Parathyroid adenoma (tissue), 2 donors: ENCODE measurements at regions not wholly inside any gene's neighbourhood (a gene's known extent, or its start where the extent isn't known, plus 50 kb on each side); places are given as distances from the start of the nearest gene placed in this dataset.

Experiments used
- H2AFZ ChIP-seq: fragments of 300-600 bp; sonication (generic); one replicate; pipeline ENCODE4 v1.7.0; 2017; ENCODE audit warnings: antibody characterized with exemption, mild to moderate bottlenecking
- H3K27ac ChIP-seq: fragments of 300-600 bp; sonication (generic); one replicate; pipeline ENCODE4 v1.7.0; 2017
- H3K27me3 ChIP-seq: fragments of 300-600 bp; sonication (generic); one replicate; pipeline ENCODE4 v1.7.0; 2017; ENCODE audit warnings: low read length; ENCODE audit not compliant: control insufficient read depth, insufficient read depth
- H3K36me3 ChIP-seq: fragments of 300-600 bp; sonication (generic); one replicate; pipeline ENCODE4 v1.7.0; 2017; ENCODE audit warnings: low read length; ENCODE audit not compliant: control insufficient read depth, insufficient read depth
- H3K4me1 ChIP-seq: fragments of 300-600 bp; sonication (generic); one replicate; pipeline ENCODE4 v1.7.0; 2017; ENCODE audit warnings: control low read depth
- H3K4me2 ChIP-seq: fragments of 300-600 bp; sonication (generic); one replicate; pipeline ENCODE4 v1.7.0; 2017; ENCODE audit warnings: low read length
- H3K4me3 ChIP-seq: fragments of 300-600 bp; sonication (generic); one replicate; pipeline ENCODE4 v1.7.0; 2017; ENCODE audit warnings: low read depth, low read length
- H3K79me2 ChIP-seq: fragments of 300-600 bp; sonication (generic); one replicate; pipeline ENCODE4 v1.7.0; 2017; ENCODE audit warnings: control low read depth
- H3K9ac ChIP-seq: fragments of 300-600 bp; sonication (generic); one replicate; pipeline ENCODE4 v1.7.0; 2017; ENCODE audit warnings: mild to moderate bottlenecking
- H3K9me3 ChIP-seq: fragments of 300-600 bp; sonication (generic); one replicate; pipeline ENCODE4 v1.7.0; 2017; ENCODE audit warnings: low read length; ENCODE audit not compliant: control insufficient read depth
- CTCF ChIP-seq: fragments of 300-600 bp; sonication (generic); IDR thresholded peaks from one replicate; pipeline ENCODE4 v1.7.0; 2017; ENCODE audit warnings: antibody characterized with exemption, mild to moderate bottlenecking
- donor health status: primary hyperparathyroidism.

DNA sequence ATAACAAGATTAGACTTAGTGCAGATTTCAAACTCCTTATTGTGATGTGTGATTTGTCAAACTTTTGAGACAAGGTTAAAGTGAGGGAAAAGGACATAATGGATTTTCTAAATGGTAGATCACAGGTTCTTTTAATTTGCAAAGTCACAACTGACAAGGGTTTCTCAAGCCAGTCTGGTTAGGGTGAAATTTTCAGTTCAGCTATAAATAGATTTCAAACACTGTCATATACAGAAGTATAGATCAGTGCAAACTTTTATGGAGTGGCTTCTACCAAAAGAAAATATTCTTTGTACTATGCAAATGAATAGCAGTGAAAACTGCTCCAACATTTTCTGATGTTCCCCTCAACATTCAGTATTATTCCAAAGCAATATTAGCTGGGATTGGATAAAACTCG lies 337.1 kb upstream of the MAN1A1 start:
- no peak overlapping the region for H3K9ac ChIP-seq
- H3K36me3 ChIP-seq = no peaks in the 10 kb centered on the region
- H3K4me2 ChIP-seq = no peak overlapping the region
- no peaks in the 10 kb centered on the region for H3K4me1 ChIP-seq
- no peak overlapping the region for H3K4me3 ChIP-seq
- no peak overlapping the region for H3K27ac ChIP-seq
- no peaks in the 10 kb centered on the region for H3K27me3 ChIP-seq
- no peak overlapping the region for H2AFZ ChIP-seq
- no peaks in the 10 kb centered on the region for H3K79me2 ChIP-seq
- H3K9me3 ChIP-seq = no peaks in the 10 kb centered on the region
- no peak for TF ChIP-seq CTCF

GRCh38 chr6:119686240-119686639 lies 336.7 kb upstream of the MAN1A1 start:
- Histone ChIP-seq H3K4me2 (no peak overlapping the region), H3K27me3 (no peaks in the 10 kb centered on the region)

DNA sequence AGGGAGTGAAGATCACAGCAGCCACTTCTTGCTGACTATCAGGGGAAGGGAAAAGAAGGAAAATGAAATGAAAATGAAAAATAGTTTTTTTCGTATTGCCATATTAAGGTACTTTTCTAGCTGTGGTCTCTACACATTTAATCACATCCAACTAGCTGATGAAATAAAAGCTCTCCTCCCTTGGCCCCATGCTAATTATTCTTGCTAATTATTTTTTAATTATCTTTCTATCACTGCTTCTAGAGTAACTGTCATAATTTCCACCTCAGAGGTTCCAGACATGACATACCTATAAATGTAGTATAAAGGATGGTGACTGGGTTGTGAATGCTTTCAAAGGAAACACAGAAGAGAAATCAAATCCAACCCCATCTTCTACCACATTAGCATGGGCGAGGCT lies 334.1 kb upstream of the MAN1A1 start:
- no peak overlapping the region for H3K9ac ChIP-seq
- H3K36me3 ChIP-seq = no peaks in the 10 kb centered on the region
- H3K27me3 ChIP-seq = no peaks in the 10 kb centered on the region
- no peak overlapping the region for H3K27ac ChIP-seq
- H3K79me2 ChIP-seq = no peaks in the 10 kb centered on the region
- no peaks in the 10 kb centered on the region for H3K9me3 ChIP-seq
- no peak overlapping the region for H3K4me3 ChIP-seq
- H3K4me1 ChIP-seq = no peaks in the 10 kb centered on the region
- H3K4me2 ChIP-seq = no peak overlapping the region
- TF ChIP-seq CTCF = no peak
- no peak overlapping the region for H2AFZ ChIP-seq

More at GRCh38 chr6:119686240-119686639, 336.7 kb upstream of the MAN1A1 start:
- H2AFZ ChIP-seq = no peak overlapping the region
- no peak overlapping the region for H3K27ac ChIP-seq
- no peaks in the 10 kb centered on the region for H3K79me2 ChIP-seq
- no peak overlapping the region for H3K9ac ChIP-seq
- no peaks in the 10 kb centered on the region for H3K4me1 ChIP-seq
- H3K4me3 ChIP-seq = no peak overlapping the region
- H3K9me3 ChIP-seq = no peaks in the 10 kb centered on the region
- TF ChIP-seq CTCF = no peak
- no peaks in the 10 kb centered on the region for H3K36me3 ChIP-seq

DNA sequence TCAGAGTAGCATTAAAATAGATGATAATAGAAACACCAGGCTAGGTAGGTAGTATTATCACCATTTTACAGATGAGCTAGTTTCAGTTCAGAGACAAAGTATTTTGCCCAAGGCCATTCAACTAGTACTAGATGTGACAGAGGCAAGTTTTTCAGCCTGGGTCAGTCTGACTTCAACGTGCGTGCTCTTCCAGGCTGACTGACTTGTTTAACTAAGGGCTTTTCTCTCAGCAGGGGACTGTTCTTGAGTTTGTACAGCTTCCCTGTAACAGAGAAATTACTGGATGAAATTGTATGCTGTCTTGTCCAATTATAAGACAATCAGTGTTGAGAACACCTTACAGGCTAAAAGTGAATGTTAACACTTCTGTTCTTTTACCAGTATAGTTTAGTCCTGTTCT lies 333.5 kb upstream of the MAN1A1 start:
- H3K27ac ChIP-seq = no peak overlapping the region
- no peaks in the 10 kb centered on the region for H3K79me2 ChIP-seq
- no peak overlapping the region for H3K9ac ChIP-seq
- no peak overlapping the region for H3K4me2 ChIP-seq
- no peak for TF ChIP-seq CTCF
- H3K4me3 ChIP-seq = no peak overlapping the region
- no peaks in the 10 kb centered on the region for H3K9me3 ChIP-seq
- H3K36me3 ChIP-seq = no peaks in the 10 kb centered on the region
- H2AFZ ChIP-seq = no peak overlapping the region
- no peaks in the 10 kb centered on the region for H3K4me1 ChIP-seq
- no peaks in the 10 kb centered on the region for H3K27me3 ChIP-seq

DNA sequence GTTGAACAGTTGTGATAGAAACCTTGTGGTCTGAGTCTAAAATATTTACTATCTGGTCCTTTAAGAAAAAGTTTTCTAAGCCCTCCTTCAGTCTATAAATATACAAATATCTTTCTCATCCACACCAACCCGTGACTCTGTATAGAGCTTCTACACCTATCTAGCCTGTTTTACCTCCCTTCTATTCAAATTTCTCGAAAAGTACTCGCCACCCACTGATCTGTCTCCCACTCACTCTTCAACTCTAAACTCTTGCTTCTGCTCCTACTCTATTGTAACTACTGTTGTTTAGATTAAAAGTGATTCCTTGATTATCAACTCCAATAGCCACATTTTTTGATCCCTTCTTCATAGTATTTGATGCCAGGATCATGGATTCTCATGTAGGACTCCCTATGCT lies 329.4 kb upstream of the MAN1A1 start:
- no peak overlapping the region for H3K9ac ChIP-seq
- no peak overlapping the region for H3K4me2 ChIP-seq
- no peaks in the 10 kb centered on the region for H3K9me3 ChIP-seq
- no peak for TF ChIP-seq CTCF
- no peaks in the 10 kb centered on the region for H3K27me3 ChIP-seq
- no peaks in the 10 kb centered on the region for H3K4me1 ChIP-seq
- no peaks in the 10 kb centered on the region for H3K79me2 ChIP-seq
- no peak overlapping the region for H3K27ac ChIP-seq
- no peak overlapping the region for H2AFZ ChIP-seq
- H3K36me3 ChIP-seq = no peaks in the 10 kb centered on the region
- H3K4me3 ChIP-seq = no peak overlapping the region
